Panc1 (cell line): ENCODE measurements at regions not wholly inside any gene's neighbourhood (a gene's known extent, or its start where the extent isn't known, plus 50 kb on each side); places are given as distances from the start of the nearest gene placed in this dataset.

Experiments
- ATAC-seq: fragments of 200-7000 bp; cut with Tn5 transposase; 2 replicates; pipeline ENCODE4 v1.9.1; 2020; ENCODE audit warnings: mild to moderate bottlenecking, moderate library complexity
- BruUV-seq: library from RNA; stranded (reverse); fragments of 400-500 nt; replicated peaks from 2 replicates; lab custom pipeline; 2021; lab: Mats Ljungman, UMichigan
- CTCF ChIA-PET: fragments of 300-600 bp; sonication (Branson Sonifier 250); formaldehyde crosslinking; loops from one replicate; lab custom pipeline; 2022; ENCODE audit warnings: antibody characterized with exemption; lab: Charles Lee
- POLR2A ChIA-PET: fragments of 300-600 bp; sonication (Branson Sonifier 250); formaldehyde crosslinking; loops from one replicate; lab custom pipeline; 2022; ENCODE audit warnings: antibody characterized with exemption; lab: Charles Lee
- DNase-seq: peaks from one replicate; pipeline ENCODE4 v3.0.0-alpha.2; 2010; ENCODE audit warnings: low read depth, low spot score
- H3K27ac ChIP-seq: 2 replicates; pipeline ENCODE4 v1.5.1; 2011; ENCODE audit warnings: mild to moderate bottlenecking, low read length, inconsistent platforms
- H3K27me3 ChIP-seq: fragments of 200-500 bp; sonication (Bioruptor generic); 2 replicates; pipeline ENCODE4 v1.6.0; 2014; ENCODE audit warnings: low read length, inconsistent platforms; ENCODE audit not compliant: control insufficient read depth, insufficient read depth
- H3K36me3 ChIP-seq: fragments of 200-500 bp; sonication (Bioruptor generic); 2 replicates; pipeline ENCODE4 v1.5.1; 2014; ENCODE audit warnings: inconsistent platforms, mild to moderate bottlenecking, low read length, moderate library complexity; ENCODE audit not compliant: control insufficient read depth, insufficient read depth
- H3K4me1 ChIP-seq: 2 replicates; pipeline ENCODE4 v1.5.1; 2011; ENCODE audit warnings: inconsistent platforms, mild to moderate bottlenecking, low read length, moderate library complexity; ENCODE audit not compliant: control insufficient read depth, insufficient read depth
- H3K4me3 ChIP-seq, 2 experiments: 2 replicates each; pipeline ENCODE4 v1.5.1; 2011 to 2012; ENCODE audit warnings: low read depth in 2 of 2, low read length in 2 of 2, mild to moderate bottlenecking in 2 of 2, inconsistent platforms in 1 of 2, moderate library complexity in 1 of 2
- H3K9me3 ChIP-seq: fragments of 200-500 bp; sonication (Bioruptor generic); 2 replicates; pipeline ENCODE4 v1.5.1; 2014; ENCODE audit warnings: low read depth, mild to moderate bottlenecking, inconsistent platforms, low read length, moderate library complexity; ENCODE audit not compliant: control insufficient read depth, insufficient read depth
- CTCF ChIP-seq: fragments of 450-650 bp; IDR thresholded peaks from 2 replicates; pipeline ENCODE4 v1.5.1; 2017; ENCODE audit warnings: mild to moderate bottlenecking
- POLR2AphosphoS5 ChIP-seq: IDR thresholded peaks from 2 replicates; pipeline ENCODE4 v1.6.1; 2012; ENCODE audit warnings: mild to moderate bottlenecking, low read depth, low read length, moderate library complexity
- REST ChIP-seq, 2 experiments: IDR thresholded peaks; 2 replicates each; pipeline ENCODE4 v1.6.1; 2011 to 2012; ENCODE audit warnings: low read depth in 2 of 2, control low read depth in 1 of 2, low read length in 1 of 2, mild to moderate bottlenecking in 1 of 2, moderate library complexity in 1 of 2; ENCODE audit not compliant: insufficient read depth in 1 of 2
- SIN3A ChIP-seq: IDR thresholded peaks from 2 replicates; pipeline ENCODE4 v1.6.1; 2012; ENCODE audit warnings: low read depth, mild to moderate bottlenecking, low read length, moderate library complexity, borderline replicate concordance; ENCODE audit not compliant: insufficient read depth
- TCF7L2 ChIP-seq: IDR thresholded peaks from 2 replicates; pipeline ENCODE4 v1.6.1; 2011; ENCODE audit warnings: mild to moderate bottlenecking, low read depth, low read length, inconsistent platforms
- in situ Hi-C: cut with HindIII; loops from 2 replicates; pipeline ENCODE4 v1.10.0; 2016; ENCODE audit warnings: low sequenced_read_pairs, low pct_unique_long_range_greater_than_20kb
- intact Hi-C: fragments of 100-400 bp; cut with micrococcal nuclease; formaldehyde crosslinking; loops from one replicate; pipeline ENCODE4 v1.10.0; 2022; ENCODE audit not compliant: unreplicated experiment

- ChIA-PET CTCF (no interaction called here), POLR2A (no interaction called here)
- Histone ChIP-seq H3K36me3 (no peaks in the 10 kb centered on the region), H3K4me1 (no peaks in the 10 kb centered on the region), H3K27me3 (no peaks in the 10 kb centered on the region), H3K27ac (no peak overlapping the region), H3K9me3 (no peaks in the 10 kb centered on the region), H3K4me3 (no peak overlapping the region)
- ATAC-seq (no peak), DNase-seq (no peak)
- BruUV-seq, result no TSS peak
- in situ Hi-C loops (no loop called here), intact Hi-C loops (no loop called here)
- TF ChIP-seq TCF7L2, result no peak
- no peak for TF ChIP-seq POLR2AphosphoS5
- TF ChIP-seq REST (IDR thresholded peaks at IDR 0.05; ENCODE audit: insufficient read depth in 1 of 2, low read depth in 2 of 2, low read length in 1 of 2), result no peak
- TF ChIP-seq SIN3A, result no peak
- TF ChIP-seq CTCF, result no peak
Observed at GRCh38 chrX:94065091-94065490, 391.1 kb downstream of the FAM133A start.

GRCh38 chrX:94089149-94089548 lies 415.1 kb downstream of the FAM133A start:
- Histone ChIP-seq H3K4me3 (no peak overlapping the region), H3K27me3 (no peaks in the 10 kb centered on the region), H3K4me1 (no peaks in the 10 kb centered on the region), H3K27ac (no peak overlapping the region), H3K9me3 (no peaks in the 10 kb centered on the region), H3K36me3 (no peaks in the 10 kb centered on the region)
- intact Hi-C loops (no loop called here), in situ Hi-C loops (no loop called here)
- BruUV-seq, result no TSS peak
- DNase-seq (no peak), ATAC-seq (no peak)
- ChIA-PET CTCF (no interaction called here), POLR2A (no interaction called here)
- TF ChIP-seq CTCF, result no peak
- no peak for TF ChIP-seq TCF7L2
- no peak for TF ChIP-seq SIN3A
- TF ChIP-seq REST (IDR thresholded peaks at IDR 0.05; ENCODE audit: insufficient read depth in 1 of 2, low read depth in 2 of 2, low read length in 1 of 2), result no peak
- no peak for TF ChIP-seq POLR2AphosphoS5
